ENCODE measurements at regions not wholly inside any gene's neighbourhood (a gene's known extent, or its start where the extent isn't known, plus 50 kb on each side); places are given as distances from the start of the nearest gene placed in this dataset.

- DNase-seq (ENCODE audit: extremely low spot score, insufficient read length, low read depth) = no peak
- FAIRE-seq = no peak
These were observed 68.8 kb downstream of the YIPF5 start for GRCh38 chr5:144101616-144102015.

GRCh38 chr5:144102361-144102760 lies 68.1 kb downstream of the YIPF5 start:
- no peak for DNase-seq (ENCODE audit: extremely low spot score, insufficient read length, low read depth)
- no peak for FAIRE-seq

DNA sequence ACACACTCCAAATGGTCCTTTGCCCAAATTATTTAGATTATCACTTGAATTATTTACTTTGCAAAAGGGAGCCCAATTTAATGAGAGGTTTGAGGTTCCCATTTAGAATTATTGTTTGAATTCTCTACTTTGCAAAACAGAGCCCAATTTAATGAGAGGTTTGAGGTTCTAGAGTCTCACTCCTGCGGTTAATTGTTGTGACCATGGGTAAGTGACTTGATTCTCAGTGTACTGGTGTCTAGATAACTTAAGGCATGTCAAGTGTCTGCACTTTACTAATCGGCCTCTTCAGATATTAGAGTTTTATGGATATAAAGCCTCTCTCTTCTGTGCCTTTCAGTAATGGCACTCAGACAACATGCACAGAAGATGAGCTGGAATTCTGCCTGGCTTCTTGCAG lies 67.5 kb downstream of the YIPF5 start:
- DNase-seq (ENCODE audit: extremely low spot score, insufficient read length, low read depth) (no peak), FAIRE-seq (no peak)

GRCh38 chr5:144103611-144104485 lies 66.6 kb downstream of the YIPF5 start:
- FAIRE-seq = no peak
- no peak for DNase-seq (ENCODE audit: extremely low spot score, insufficient read length, low read depth)

- DNase-seq (ENCODE audit: extremely low spot score, insufficient read length, low read depth) = no peak
- FAIRE-seq = no peak
These were observed 65.1 kb downstream of the YIPF5 start for GRCh38 chr5:144105371-144105770.

DNA sequence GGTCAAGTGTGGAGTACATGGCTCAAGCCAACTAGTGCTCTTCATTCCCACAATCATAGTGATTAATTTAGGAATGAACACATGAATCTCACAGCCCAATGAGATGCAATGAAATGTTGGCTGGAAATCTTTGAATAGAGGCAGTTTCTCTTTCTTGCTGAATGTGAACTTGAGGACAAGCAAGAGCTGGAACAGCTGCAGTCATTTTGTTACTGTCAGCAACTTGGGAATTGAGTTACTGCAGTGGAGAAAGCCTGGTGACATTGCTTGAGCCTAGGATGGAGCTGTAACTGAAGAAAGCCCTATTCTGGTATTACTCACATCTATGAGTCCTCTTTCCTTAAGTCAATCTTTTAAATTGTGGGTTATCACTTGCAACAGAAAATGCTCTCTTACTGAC lies 62.3 kb downstream of the YIPF5 start:
- FAIRE-seq (no peak), DNase-seq (ENCODE audit: extremely low spot score, insufficient read length, low read depth) (no peak)

All from GM18507 (cell line).